Epithelial cell of prostate (primary cell): ENCODE measurements at regions not wholly inside any gene's neighbourhood (a gene's known extent, or its start where the extent isn't known, plus 50 kb on each side); places are given as distances from the start of the nearest gene placed in this dataset.
"Not testable (repeated sequence)": the region's sequence is repeated elsewhere in the genome, so short reads cannot be mapped to it uniquely, and the experiment has no call there.

ENCODE experiments used
- DNase-seq: peaks from one replicate; pipeline ENCODE4 v3.0.0-alpha.2; 2011; ENCODE audit warnings: low read depth, low spot score
- H3K27ac ChIP-seq: fragments of 450-650 bp; 2 replicates; pipeline ENCODE4 v1.5.1; 2017; ENCODE audit warnings: mild to moderate bottlenecking

DNA sequence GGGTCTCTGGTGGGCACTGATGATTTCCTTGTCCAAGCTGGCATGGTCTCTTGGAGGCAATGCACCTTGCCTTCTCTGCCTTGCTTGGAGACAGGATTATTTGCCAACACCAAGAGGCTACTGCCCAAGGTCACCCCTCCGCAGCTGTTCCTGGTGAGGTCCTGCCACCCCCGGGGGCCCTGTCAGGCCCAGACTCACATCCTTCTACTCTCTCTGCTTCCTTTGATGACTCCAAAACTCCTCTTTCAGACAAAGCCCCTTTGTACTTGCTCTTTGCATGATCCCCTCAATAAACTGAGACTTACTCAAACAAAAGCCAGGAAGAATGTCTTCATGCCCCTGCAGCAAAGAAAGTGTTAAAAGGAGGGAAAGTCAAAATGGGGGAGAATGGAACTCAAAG lies 137.7 kb downstream of the MEX3B start:
- DNase-seq, result no peak

DNA sequence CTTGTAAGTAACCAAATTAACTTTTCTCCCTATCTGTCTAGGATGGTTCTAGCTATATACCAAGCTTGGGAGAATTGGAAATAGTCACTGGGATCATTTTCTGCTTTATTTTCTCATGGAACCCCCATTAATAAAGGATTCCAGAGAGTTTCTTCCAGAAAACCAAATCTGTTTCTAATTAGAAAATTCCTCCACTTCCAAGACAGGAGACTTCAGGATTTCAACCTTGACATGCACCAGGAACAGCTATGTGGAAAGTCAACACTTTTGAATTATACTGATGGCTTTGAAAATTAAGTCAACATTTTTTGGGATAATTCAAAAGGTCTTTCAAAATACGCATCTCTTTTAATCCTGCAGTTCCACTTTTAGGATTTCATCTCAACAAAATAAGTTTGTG lies 138.3 kb downstream of the MEX3B start:
- DNase-seq, result no peak
- no peak overlapping the region for H3K27ac ChIP-seq

More for the DNA sequence above, 137.7 kb downstream of the MEX3B start:
- H3K27ac ChIP-seq, result no peak overlapping the region

DNA sequence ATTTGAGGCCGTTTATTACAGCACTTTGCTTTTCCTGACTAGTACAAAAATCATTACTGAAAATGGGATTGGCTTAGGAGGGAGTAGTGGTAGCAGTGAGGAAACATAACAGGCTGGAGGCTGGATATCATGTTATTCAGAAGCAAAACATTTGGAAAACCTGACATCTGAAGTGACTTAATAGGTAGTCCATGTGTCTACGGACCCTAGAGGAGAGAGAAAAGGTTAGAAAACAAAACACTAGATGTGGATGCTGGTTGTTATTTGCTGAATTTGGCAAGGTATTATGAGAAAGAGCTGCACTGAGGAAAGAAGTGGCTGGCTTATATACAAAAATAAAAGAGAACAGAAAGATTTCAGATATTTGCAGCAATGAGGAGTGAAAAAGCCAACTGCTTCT lies 139.9 kb downstream of the MEX3B start:
- no peak for DNase-seq
- no peak overlapping the region for H3K27ac ChIP-seq

DNA sequence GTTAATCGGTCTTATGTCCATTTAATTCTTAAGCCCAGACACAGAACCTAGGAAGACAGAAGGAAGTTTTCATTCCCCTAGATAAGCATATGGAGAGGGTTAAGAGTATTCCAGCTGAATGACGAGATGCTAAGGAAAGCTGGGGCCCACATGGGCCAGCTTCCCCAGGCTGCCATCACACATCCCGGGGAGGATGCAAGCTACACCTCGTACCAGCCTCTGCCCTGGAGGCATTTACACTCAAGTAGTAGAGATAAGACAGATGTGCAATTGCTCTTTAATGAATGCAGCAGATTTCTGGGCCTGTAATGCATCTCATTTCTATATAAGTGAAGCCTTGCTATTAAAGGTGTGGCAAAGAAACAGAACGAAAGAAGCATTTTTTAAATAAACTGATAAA lies 144.5 kb downstream of the MEX3B start:
- no peak for DNase-seq
- H3K27ac ChIP-seq, result no peak overlapping the region

DNA sequence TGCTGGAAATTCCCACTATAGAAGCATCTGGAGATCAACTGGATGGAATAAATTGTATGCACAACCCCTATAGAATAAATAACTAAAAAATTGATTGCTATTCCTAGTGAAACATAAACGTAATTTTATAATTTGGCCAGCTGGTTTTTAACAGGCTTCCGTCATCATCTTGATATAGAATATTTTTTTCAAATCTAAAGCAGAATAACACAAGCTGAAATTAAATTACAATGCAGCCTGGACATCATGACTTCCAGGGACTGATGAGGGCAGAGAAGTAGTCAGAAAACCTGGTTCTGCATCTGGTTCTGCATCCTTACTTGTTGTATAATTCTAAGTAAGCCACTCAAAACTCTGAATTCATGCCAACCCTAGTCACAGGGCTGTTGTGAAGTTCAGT lies 146.1 kb downstream of the MEX3B start:
- H3K27ac ChIP-seq, result no peak overlapping the region
- no peak for DNase-seq

DNA sequence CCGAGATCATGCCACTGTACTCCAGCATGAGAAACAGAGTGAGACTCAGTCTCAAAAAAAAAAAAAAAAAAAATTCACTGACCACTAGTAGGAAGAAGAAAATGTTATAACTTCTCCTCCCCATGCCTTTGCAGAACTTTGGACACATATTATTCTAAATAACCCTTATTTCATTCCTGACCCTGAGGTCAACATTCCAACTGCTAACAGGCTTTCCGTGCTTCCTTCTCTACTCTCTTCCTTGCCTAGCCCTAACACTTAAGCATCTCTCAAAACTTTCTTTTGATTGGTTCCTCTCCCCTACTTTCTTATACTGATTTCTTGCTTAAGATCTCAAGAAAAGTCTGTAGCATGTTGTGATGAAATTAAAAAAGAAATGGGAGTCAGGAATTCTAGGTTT lies 146.8 kb downstream of the MEX3B start:
- no peak for DNase-seq
- H3K27ac ChIP-seq, result no peak overlapping the region

DNA sequence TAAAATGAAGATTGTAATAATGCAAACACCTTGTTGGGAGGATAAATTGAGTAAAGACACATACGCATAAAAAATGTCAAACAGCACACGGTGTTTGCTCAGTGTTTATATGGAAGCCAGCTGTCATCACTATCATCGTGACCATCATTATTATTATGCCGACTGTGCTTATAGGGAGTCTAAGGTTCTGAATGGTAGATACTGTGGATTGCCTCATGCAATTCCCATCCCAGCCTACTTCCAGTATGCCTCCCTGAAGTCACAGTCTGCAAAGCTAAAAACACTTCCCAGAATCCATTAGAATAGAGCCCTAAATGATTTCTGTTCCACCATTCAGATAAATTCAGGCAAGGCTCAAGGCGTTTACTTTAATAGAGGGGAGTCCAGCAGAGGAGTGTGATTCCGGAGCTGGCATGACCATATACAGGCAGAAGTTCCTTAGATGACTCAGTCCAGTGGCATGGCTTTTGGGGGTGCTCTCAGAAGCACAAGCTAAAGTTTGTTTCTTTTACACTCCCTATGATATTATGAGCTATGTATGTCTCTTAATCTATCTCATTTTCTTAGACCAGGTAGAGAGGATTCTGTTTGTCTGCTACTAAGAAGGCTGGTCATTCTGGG lies 148.7 kb downstream of the MEX3B start:
- DNase-seq, result no peak
- no peak overlapping the region for H3K27ac ChIP-seq

DNA sequence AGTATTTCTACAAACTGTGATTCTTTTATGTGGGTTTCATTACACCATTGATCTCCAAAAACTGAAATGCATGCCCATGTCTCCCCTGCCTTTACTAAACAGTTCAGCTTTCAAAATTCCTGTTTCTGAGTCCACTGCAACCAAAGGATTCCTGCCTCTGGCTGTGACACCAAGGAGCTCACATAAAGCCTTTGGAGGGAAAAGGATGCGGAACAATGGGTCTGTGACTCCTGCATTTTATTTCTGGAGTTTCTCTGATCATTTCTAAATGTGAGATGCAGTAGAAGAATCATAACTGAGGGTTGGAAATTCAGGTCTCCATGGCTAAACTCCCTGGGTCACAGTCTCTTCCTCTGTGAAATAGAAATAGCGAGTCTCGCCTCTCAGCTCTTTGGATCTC lies 149.5 kb downstream of the MEX3B start:
- H3K27ac ChIP-seq, result no peak overlapping the region
- no peak for DNase-seq

DNA sequence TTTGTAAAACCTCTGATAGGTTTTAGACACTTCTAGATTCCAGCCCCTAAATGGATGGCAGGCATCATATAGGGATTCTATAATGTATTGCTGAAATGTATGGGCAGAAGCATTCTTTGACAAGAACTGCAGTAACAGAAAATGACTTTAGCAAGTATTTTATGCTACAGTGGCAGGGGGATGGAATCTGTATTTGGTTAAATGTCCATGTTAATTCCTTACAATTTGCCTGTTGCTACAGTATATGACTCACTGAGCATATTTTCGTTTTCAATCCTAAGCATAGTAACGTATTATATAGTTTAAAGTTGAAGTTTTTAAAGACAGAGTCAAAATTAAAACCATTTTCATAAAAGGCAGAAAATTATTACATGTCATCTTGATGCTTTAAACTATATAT lies 150.1 kb downstream of the MEX3B start:
- no peak overlapping the region for H3K27ac ChIP-seq
- no peak for DNase-seq

DNA sequence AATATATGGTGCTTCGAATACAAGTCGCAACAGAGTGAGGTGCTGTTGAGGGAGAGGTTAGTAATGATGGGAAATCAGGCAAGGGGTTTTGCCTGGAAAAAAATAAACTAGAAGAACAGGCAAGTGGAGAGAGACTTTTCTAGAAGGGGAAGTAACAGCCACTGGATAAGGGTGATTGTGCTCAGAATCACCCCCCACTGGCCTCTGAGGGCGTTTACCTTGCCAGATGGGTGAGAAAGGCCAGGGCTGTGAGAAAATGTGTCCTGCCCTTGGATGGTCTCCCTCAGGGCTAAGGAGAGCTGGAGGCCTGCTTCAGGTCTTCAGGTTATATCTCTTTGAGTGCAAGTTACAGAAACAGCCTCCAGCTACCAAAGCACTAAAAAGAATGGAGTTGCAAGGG lies 151.8 kb downstream of the MEX3B start:
- H3K27ac ChIP-seq, result no peak overlapping the region
- DNase-seq, result no peak

DNA sequence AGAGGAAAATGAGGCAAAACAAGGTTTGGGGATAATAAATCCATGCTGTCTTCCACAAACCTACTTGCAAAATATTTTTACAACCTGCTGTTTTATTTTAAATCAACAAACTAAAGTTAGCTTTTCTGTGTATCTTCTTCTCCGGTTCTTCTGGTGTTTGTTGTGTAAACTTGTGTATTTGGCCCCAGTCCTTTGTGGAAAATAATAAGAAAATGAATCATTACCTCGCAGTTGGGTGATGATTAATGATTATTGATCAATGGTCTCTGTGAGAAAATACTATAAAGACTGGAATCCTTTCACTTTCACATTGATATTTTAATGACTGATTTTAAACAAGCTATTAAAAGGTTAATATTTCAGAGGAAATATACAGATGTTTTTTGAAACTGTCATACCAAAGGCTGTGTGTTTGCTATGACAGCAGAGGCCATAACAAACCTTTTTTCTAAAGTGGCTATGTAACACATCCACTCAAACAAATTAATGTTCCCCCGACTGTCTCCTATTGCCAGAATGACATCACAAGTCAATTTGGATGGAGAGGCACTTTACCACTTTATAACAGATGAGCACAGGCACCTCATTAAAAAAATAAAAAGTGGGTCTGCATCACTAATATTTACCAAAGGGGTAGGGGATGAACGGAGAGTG lies 152.5 kb downstream of the MEX3B start:
- DNase-seq, result no peak

DNA sequence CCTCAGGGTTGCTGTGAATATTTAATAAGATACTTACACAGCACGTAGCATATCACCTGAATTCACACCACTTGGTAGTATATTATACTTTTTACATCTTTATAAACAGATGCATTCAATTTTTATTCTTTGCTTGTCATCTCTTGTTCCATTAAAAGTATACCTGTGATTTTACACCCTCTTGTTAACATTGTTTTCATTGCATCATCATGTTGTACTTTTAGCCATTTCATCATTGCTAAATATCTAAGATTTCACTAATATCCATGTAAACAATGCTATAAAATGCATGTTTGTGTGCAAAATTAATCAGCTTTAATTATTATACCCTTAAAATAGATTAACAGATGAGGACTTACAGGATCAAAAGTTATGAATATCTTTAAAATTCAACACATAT lies 155.3 kb downstream of the MEX3B start:
- H3K27ac ChIP-seq, result no peak overlapping the region
- no peak for DNase-seq

More for the DNA sequence above, 152.5 kb downstream of the MEX3B start:
- no peak overlapping the region for H3K27ac ChIP-seq

DNA sequence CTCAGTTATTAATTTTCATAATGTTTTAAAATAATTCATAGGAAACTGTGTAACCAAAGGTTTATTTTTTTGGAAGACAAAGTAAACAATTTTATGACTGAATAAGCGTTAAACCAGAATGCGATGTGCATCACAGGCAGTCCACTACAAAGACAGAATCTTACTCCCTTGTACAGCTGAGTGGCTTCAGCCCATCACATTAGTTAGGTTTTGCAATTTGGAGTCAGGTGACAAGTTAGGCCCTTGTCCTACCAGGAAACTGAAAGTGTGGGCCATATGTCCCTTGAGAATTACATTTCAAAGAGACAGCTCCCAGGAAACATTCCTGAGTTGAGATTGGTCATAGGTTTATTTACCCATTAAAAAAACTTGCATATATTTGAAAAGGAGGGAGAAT lies 156.3 kb downstream of the MEX3B start:
- no peak overlapping the region for H3K27ac ChIP-seq
- no peak for DNase-seq

DNA sequence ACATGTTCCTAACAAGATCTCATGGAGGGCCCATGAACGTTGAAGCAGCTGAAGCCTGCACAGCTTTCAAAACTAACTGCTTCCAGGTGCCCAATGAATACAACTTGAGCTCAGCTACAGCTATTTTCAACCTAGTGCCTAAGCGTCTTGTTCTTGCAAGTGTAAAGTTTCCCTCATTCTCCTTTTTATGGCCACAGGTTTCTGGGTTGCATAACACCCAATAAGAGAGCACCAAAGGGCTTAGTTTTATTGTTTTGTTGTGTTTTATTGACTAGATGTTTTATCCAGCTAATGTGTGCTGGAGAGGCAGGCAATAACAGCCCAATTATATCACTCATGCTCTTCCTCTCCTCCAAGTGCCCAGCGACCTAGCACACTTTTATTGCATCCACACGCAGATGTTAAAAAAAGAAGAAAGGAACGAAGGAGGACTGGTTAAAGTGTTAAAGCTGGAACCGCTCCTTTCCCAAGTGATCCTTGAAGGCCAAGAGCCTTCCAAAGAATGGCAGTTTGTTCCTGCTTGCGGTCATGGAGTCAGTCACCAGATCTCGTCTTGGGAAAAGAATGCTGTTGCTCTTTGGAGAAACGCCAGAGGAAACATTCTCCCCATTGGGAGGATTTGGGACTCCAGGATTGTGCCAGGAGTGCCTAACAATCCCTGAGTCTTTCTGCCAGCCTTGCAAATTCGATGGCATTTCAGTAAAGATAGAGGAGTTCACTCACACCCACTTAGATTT lies 156.9 kb downstream of the MEX3B start:
- no peak for DNase-seq
- H3K27ac ChIP-seq, result no peak overlapping the region

DNA sequence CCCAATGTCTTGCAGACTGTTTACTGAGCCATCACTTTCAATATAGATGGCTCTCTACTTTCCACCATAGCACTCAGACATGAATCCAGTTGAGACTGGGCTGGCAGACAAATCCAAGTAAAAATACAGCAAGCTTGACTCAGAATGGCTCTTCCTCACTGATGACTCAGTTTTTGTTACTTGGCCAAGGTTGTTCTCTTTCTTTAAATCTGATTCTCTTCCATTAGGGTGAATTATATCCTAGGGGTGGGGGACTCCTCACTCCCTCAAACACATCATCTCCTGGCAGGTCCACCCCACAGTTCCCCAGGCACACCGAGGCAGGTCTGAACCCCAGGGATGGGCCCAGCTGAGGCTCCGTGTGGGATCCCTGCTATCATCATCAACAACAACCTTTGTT lies 157.9 kb downstream of the MEX3B start:
- H3K27ac ChIP-seq, result no peak overlapping the region
- DNase-seq, result peak; percentile 12

DNA sequence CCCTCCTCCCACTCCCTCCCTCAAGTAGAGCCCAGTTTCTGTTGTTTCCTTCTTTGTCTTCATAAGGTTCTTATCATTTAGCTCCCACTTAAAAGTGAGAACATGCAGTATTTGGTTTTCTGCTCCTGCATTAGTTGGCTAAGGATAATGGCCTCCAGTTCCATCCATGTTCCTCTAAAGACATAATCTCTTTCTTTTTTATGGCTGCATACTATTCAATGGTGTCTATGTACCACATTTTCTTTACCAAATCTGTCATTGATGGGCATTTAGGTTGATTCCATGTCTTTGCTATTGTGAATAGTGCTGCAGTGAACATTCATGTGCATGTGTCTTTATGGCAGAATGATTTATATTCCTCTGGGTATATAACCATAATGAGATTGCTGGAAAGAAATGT lies 158.6 kb downstream of the MEX3B start:
- not testable (repeated sequence) for DNase-seq, H3K27ac ChIP-seq

DNA sequence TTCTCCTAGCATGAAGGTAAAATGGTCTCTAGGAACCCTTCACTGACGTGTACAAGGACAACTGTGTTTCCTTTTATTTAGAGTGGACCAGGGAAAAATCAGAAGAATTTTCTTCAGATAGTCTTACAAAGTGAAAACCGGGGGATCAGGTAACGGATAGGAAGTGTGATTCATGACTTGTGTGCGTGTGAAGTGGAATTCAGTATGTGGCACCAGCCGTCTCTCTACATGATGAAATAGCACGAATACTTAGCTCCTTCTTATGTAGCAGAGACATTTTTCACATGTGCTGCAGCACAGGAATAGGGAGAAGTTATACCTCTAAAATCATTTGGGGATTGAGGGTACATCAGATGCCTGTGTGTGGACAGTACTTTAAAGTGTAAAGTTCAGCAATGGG lies 159.2 kb downstream of the MEX3B start:
- no peak overlapping the region for H3K27ac ChIP-seq
- no peak for DNase-seq

DNA sequence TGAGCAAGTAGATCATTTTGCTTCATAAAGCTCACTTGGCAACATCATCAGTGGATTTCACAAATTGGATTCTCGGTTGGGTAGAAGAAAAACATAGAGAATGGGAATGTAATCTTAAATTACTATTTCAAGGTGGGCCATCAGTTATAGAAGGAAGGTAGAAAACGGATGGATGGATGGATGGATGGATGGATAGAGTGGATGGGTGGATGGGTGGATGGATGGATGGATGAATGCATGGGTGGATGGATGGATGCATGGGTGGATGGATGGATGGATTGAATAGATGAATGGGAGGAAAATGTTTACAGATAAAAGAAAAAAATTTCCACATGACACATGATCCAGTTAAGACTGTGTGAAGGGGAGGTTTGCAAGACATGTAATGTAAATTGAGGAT lies 159.7 kb downstream of the MEX3B start:
- no peak for DNase-seq

DNA sequence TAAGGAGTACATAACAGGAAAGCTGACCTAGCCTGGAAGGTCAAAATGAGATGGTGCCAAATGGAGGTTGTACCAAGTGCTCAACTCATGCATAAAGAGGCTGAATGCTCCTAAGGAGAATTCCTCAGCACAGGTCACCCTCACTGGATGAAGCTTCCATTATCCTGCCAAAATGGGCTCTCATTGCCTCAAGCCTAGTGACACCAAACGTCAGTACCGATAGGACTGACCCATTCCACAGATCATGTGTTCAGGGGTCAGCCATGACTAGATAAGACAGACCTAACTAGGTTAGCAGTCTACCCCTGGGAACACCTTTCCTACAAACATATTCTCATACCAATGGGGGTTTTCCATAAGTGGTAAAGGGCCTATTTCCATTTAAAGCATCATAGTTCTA lies 160.7 kb downstream of the MEX3B start:
- DNase-seq, result no peak
- H3K27ac ChIP-seq, result no peak overlapping the region

More for the DNA sequence above, 159.7 kb downstream of the MEX3B start:
- no peak overlapping the region for H3K27ac ChIP-seq

DNA sequence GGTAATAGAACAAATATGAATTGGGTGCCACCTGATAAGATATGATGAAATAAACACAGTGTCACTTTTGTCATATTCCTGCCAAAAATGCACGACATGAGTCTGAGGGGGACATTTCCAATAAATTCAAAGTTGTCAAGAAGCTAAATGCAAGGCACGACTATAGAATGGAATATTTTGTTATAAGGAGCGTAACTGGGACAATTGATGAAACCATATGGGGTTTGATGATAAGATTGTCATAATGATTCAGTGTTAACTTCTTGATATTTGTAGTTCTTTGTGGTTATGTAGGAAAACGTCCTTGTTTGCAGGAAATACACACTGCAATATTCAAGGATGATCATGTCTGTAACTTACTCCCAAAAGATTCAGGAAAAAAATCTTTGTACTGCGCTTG lies 163.3 kb downstream of the MEX3B start:
- no peak for DNase-seq
- no peak overlapping the region for H3K27ac ChIP-seq

DNA sequence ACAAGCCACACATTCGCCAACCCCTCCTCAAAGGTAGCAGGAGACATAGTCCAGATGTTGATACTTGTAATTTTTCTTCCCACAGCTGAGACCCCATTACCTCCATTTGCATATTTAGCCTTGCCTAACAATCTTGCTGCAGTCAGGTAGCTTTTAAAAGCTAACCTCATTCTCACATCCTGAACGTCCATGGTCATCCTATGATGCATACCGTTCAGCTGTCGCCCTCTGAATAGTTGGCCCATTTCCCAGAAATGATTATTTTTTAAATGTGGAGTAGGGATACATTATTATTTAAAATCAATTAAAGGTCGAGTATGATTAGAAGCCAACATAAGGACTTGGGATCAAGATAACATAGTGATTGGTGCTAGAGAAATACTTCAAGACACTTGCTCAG lies 165.0 kb downstream of the MEX3B start:
- no peak for DNase-seq
- no peak overlapping the region for H3K27ac ChIP-seq

DNA sequence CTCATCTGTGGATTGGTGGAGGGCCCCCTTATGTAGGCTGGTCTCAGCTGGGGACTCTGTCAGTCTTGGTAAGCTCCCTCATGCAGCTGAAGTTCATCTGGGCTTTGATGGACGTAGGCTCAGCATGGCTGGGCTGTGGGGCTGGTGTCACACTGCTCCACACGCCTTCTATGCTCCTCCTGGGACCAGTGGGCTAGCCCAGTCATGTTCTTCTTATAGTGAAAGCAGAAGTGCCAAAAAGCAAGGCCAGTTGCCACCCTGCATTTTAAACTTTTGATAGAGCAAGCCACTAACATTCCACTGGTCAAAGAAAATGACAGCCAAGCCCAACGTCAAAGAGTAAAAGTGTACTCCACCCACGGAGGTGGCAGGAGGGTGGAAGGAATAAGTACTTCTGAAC lies 165.5 kb downstream of the MEX3B start:
- H3K27ac ChIP-seq, result no peak overlapping the region
- no peak for DNase-seq
